SK-N-SH (cell line): ENCODE measurements at regions not wholly inside any gene's neighbourhood (a gene's known extent, or its start where the extent isn't known, plus 50 kb on each side); places are given as distances from the start of the nearest gene placed in this dataset.

Source experiments
- CTCF ChIA-PET: fragments of 300-600, 350-600 bp; formaldehyde crosslinking; extraction: SDS; loops from one replicate; lab custom pipeline; 2021; lab: Yijun Ruan, JAX
- POLR2A ChIA-PET: fragments of 350-600 bp; sonication (Branson Sonifier 250); formaldehyde crosslinking; extraction: SDS; loops from one replicate; lab custom pipeline; 2020; ENCODE audit warnings: antibody characterized with exemption, inconsistent platforms; lab: Yijun Ruan, JAX
- DNase-seq: peaks from one replicate; pipeline ENCODE4 v3.0.0; 2012
- H2AFZ ChIP-seq: fragments of 200-600 bp; sonication (generic); 2 replicates; pipeline ENCODE4 v1.8.1; 2016; ENCODE audit warnings: antibody characterized with exemption, mild to moderate bottlenecking, low read depth
- H3F3A ChIP-seq: fragments of 200-600 bp; sonication (generic); replicated peaks from 2 replicates; pipeline ENCODE3; 2016; ENCODE audit warnings: antibody characterized with exemption, mild to moderate bottlenecking; ENCODE audit not compliant: insufficient read depth
- H3K27ac ChIP-seq, 2 experiments: fragments of 200-500 bp in 1 of 2; fragments of 200-600 bp in 1 of 2; sonication (Bioruptor generic) in 1 of 2; sonication (generic), shearing (Covaris generic) in 1 of 2; 2 replicates each; pipeline versions ENCODE4 v1.5.1 to v1.6.1; 2014 to 2016; ENCODE audit warnings: low read depth in 2 of 2, inconsistent platforms in 1 of 2, low read length in 1 of 2, mild to moderate bottlenecking in 1 of 2, mixed read lengths in 1 of 2
- H3K27me3 ChIP-seq: fragments of 200-600 bp; sonication (generic), shearing (Covaris generic); 2 replicates; pipeline ENCODE4 v1.6.1; 2016; ENCODE audit warnings: mixed run types; ENCODE audit not compliant: insufficient read depth
- H3K36me3 ChIP-seq, 2 experiments: fragments of 200-500 bp in 1 of 2; fragments of 200-600 bp in 1 of 2; sonication (Bioruptor generic) in 1 of 2; sonication (generic) in 1 of 2; replicated peaks in 1 of 2; 2 replicates each; pipeline versions ENCODE3 to v1.5.1; 2014 to 2016; ENCODE audit warnings: low read length in 1 of 2, mild to moderate bottlenecking in 1 of 2; ENCODE audit not compliant: insufficient read depth in 2 of 2, control insufficient read depth in 1 of 2
- H3K4me1 ChIP-seq, 2 experiments: fragments of 200-500 bp in 1 of 2; fragments of 200-600 bp in 1 of 2; sonication (Bioruptor generic) in 1 of 2; sonication (generic), shearing (Covaris generic) in 1 of 2; 2 replicates each; pipeline versions ENCODE4 v1.5.1 to v1.6.1; 2014 to 2016; ENCODE audit warnings: low read depth in 1 of 2, low read length in 1 of 2, mixed run types in 1 of 2; ENCODE audit not compliant: insufficient read depth in 2 of 2, control insufficient read depth in 1 of 2
- H3K4me2 ChIP-seq: fragments of 200-600 bp; sonication (generic), shearing (Covaris generic); 2 replicates; pipeline ENCODE4 v1.6.1; 2017; ENCODE audit warnings: mixed run types
- H3K4me3 ChIP-seq, 2 experiments: fragments of 200-500 bp in 1 of 2; fragments of 200-600 bp in 1 of 2; sonication (Bioruptor generic) in 1 of 2; sonication (generic), shearing (Covaris generic) in 1 of 2; 2 replicates each; pipeline versions ENCODE4 v1.5.1 to v1.8.1; 2014 to 2016; ENCODE audit warnings: low read depth in 2 of 2, inconsistent platforms in 1 of 2, low read length in 1 of 2, mild to moderate bottlenecking in 1 of 2, mixed read lengths in 1 of 2, moderate library complexity in 1 of 2
- H3K79me2 ChIP-seq: fragments of 200-600 bp; sonication (generic); 2 replicates; pipeline ENCODE4 v1.8.1; 2017; ENCODE audit warnings: mild to moderate bottlenecking; ENCODE audit not compliant: insufficient read depth
- H3K9ac ChIP-seq: fragments of 200-600 bp; sonication (generic); 2 replicates; pipeline ENCODE4 v1.6.1; 2017; ENCODE audit warnings: mixed run types
- H3K9me2 ChIP-seq: fragments of 200-600 bp; sonication (generic); 2 replicates; pipeline ENCODE4 v1.6.1; 2017; ENCODE audit warnings: mixed run types
- H3K9me3 ChIP-seq: fragments of 200-600 bp; sonication (generic); 2 replicates; pipeline ENCODE4 v1.6.1; 2017; ENCODE audit warnings: mixed run types, mild to moderate bottlenecking, moderate library complexity
- H4K20me1 ChIP-seq: fragments of 200-600 bp; sonication (generic); 2 replicates; pipeline ENCODE4 v1.6.1; 2017; ENCODE audit warnings: mild to moderate bottlenecking, mixed run types; ENCODE audit not compliant: insufficient read depth
- EZH2phosphoT487 ChIP-seq: fragments of 200-600 bp; sonication (generic); IDR thresholded peaks from 2 replicates; pipeline ENCODE4 v1.6.1; 2017; ENCODE audit warnings: low read depth, mixed run types, mild to moderate bottlenecking, antibody characterized with exemption, moderate library complexity, borderline replicate concordance
- FOXJ3 ChIP-seq: sonication (generic); formaldehyde crosslinking; IDR thresholded peaks from 2 replicates; pipeline ENCODE4 v1.5.1; 2020; ENCODE audit warnings: mild to moderate bottlenecking, missing genetic modification reagents
- GABPA ChIP-seq: IDR thresholded peaks from 2 replicates; pipeline ENCODE4 v1.4.0; 2012; ENCODE audit warnings: low read depth, mild to moderate bottlenecking
- GATA2 ChIP-seq: sonication (generic); formaldehyde crosslinking; IDR thresholded peaks from 2 replicates; pipeline ENCODE4 v1.5.0; 2020; ENCODE audit warnings: mild to moderate bottlenecking, missing genetic modification reagents
- MAX ChIP-seq: IDR thresholded peaks from 2 replicates; pipeline ENCODE4 v1.4.0; 2012; ENCODE audit warnings: low read depth
- MEF2A ChIP-seq: IDR thresholded peaks from 2 replicates; pipeline ENCODE4 v1.4.0; 2012; ENCODE audit warnings: low read depth, borderline replicate concordance
- MXI1 ChIP-seq: IDR thresholded peaks from 2 replicates; pipeline ENCODE4 v1.6.1; 2012; ENCODE audit warnings: mild to moderate bottlenecking, low read depth, low read length, improper control_type of control experiment
- PBX3 ChIP-seq: IDR thresholded peaks from 2 replicates; pipeline ENCODE4; 2012
- POLR2AphosphoS5 ChIP-seq: IDR thresholded peaks from 2 replicates; pipeline ENCODE4 v1.6.1; 2012; ENCODE audit warnings: low read depth, low read length
- RXRA ChIP-seq: IDR thresholded peaks from 2 replicates; pipeline ENCODE4 v1.4.0; 2012; ENCODE audit warnings: low read depth, mild to moderate bottlenecking, borderline replicate concordance
- SIN3A ChIP-seq: IDR thresholded peaks from 2 replicates; pipeline ENCODE4 v1.6.1; 2012; ENCODE audit warnings: low read depth, mild to moderate bottlenecking, low read length, moderate library complexity, borderline replicate concordance
- TEAD4 ChIP-seq: IDR thresholded peaks from 2 replicates; pipeline ENCODE4 v1.4.0; 2012; ENCODE audit warnings: mild to moderate bottlenecking, borderline replicate concordance; ENCODE audit not compliant: insufficient read depth
- WGBS: methylation state at CpG from one replicate; pipeline ENCODE4 v1.1.6; 2017; ENCODE audit warnings: low lambda C conversion rate; 5-methylcytosine and 5-hydroxymethylcytosine counted together
- TF ChIP-seq, protein P1 (sequence below): IDR thresholded peaks from 2 replicates; pipeline ENCODE4 v1.4.0; 2012; ENCODE audit warnings: low read depth, borderline replicate concordance
- TF ChIP-seq, protein P2 (sequence below): fragments of 150-350 bp; IDR thresholded peaks from 2 replicates; pipeline ENCODE4 v1.6.1; 2017; ENCODE audit warnings: antibody characterized with exemption, low read length, low read depth, borderline replicate concordance
- TF ChIP-seq, protein P3 (sequence below): IDR thresholded peaks from 2 replicates; pipeline ENCODE4 v1.4.0; 2012; ENCODE audit warnings: low read depth, borderline replicate concordance

DNA sequence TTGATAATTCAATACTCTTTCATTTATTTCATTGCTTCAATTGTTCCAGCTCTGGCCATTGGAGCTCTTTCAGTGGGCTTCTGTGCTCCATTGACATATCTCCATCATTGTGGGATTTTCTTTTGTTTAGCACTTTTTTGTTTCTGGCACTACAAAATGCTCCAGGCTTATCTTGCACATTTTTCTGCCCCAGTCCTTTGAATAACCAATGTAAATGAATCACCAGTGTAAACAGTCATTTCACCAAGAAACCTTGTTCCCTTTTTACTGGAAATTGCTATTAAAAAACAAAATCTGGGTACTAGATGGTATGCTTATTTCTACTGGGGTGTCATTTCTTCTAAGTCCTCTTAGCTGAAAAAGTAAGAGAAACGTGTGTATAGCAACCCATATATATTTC lies 173.0 kb upstream of the LYPLAL1 start:
- TF ChIP-seq, protein P1, sequence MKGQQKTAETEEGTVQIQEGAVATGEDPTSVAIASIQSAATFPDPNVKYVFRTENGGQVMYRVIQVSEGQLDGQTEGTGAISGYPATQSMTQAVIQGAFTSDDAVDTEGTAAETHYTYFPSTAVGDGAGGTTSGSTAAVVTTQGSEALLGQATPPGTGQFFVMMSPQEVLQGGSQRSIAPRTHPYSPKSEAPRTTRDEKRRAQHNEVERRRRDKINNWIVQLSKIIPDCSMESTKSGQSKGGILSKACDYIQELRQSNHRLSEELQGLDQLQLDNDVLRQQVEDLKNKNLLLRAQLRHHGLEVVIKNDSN: no peak
- TF ChIP-seq, protein P2, sequence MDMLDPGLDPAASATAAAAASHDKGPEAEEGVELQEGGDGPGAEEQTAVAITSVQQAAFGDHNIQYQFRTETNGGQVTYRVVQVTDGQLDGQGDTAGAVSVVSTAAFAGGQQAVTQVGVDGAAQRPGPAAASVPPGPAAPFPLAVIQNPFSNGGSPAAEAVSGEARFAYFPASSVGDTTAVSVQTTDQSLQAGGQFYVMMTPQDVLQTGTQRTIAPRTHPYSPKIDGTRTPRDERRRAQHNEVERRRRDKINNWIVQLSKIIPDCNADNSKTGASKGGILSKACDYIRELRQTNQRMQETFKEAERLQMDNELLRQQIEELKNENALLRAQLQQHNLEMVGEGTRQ: no peak
- no peak for TF ChIP-seq POLR2AphosphoS5
- no peak for TF ChIP-seq PBX3
- Histone ChIP-seq H3K9me2 (no peaks in the 10 kb centered on the region), H3K9me3 (peaks cover 12% of the 10 kb centered on the region; the same call in 1 of the 2 replicates), H2AFZ (no peak overlapping the region), H3K79me2 (no peaks in the 10 kb centered on the region), H3K4me1 (no peaks in the 10 kb centered on the region; a peak in 1 of 4 replicates), H3K27me3 (no peaks in the 10 kb centered on the region), H3F3A (no peaks in the 10 kb centered on the region), H3K4me2 (no peak overlapping the region), H3K4me3 (no peak overlapping the region), H3K9ac (no peak overlapping the region), H3K36me3 (peaks cover 0 to 12% of the 10 kb centered on the region in 2 experiments), H4K20me1 (no peaks in the 10 kb centered on the region), H3K27ac (no peak overlapping the region)
- no peak for DNase-seq
- ChIA-PET POLR2A (no interaction called here), CTCF (interaction anchor here (1.2 kb wide), 1 partner anchor 10 kb away, joined by 3 read pairs; no protein-coding TSS in a partner anchor)
- WGBS: 73% methylated on average over 1 of the region's 1 CpG

DNA sequence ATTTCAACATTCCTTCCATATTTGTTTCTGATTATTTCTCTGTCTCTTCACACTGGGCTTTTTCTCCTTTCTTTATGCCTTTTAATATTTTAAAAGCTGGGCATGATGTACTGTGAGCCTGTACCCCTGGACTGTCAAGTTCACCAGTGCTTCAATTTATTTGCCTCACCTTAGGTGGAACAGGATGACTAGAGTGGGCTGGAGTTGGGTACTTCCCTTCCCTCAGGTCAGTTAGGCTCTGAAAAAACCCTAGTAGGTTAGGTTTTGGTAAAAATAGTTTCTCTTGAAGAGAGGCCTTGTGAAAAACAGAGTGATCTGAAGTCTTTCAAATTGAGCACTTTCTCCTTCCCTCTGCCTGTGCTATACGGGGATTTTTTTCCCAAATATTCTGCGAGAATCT lies 163.0 kb upstream of the LYPLAL1 start:
- no peaks in the 10 kb centered on the region for H3K4me1 ChIP-seq
- H3F3A ChIP-seq: no peaks in the 10 kb centered on the region
- H3K4me2 ChIP-seq: no peak overlapping the region
- CTCF ChIA-PET: no interaction called here
- H3K9ac ChIP-seq: no peak overlapping the region
- H3K27ac ChIP-seq: no peak overlapping the region
- H3K9me3 ChIP-seq: no peaks in the 10 kb centered on the region
- H3K27me3 ChIP-seq: no peaks in the 10 kb centered on the region
- H4K20me1 ChIP-seq: no peaks in the 10 kb centered on the region
- POLR2A ChIA-PET: no interaction called here
- WGBS: 88% methylated on average over 2 of the region's 2 CpGs
- no peaks in the 10 kb centered on the region for H3K79me2 ChIP-seq
- H2AFZ ChIP-seq: no peak overlapping the region
- H3K4me3 ChIP-seq: no peak overlapping the region
- no peak for DNase-seq
- TF ChIP-seq MAX (no peak), MXI1 (no peak), TEAD4 (no peak), MEF2A (no peak), GABPA (no peak), GATA2 (CRISPR knock-in tag) (no peak), POLR2AphosphoS5 (no peak), SIN3A (no peak), EZH2phosphoT487 (no peak), RXRA (no peak), FOXJ3 (no peak)
- TF ChIP-seq, protein P3, sequence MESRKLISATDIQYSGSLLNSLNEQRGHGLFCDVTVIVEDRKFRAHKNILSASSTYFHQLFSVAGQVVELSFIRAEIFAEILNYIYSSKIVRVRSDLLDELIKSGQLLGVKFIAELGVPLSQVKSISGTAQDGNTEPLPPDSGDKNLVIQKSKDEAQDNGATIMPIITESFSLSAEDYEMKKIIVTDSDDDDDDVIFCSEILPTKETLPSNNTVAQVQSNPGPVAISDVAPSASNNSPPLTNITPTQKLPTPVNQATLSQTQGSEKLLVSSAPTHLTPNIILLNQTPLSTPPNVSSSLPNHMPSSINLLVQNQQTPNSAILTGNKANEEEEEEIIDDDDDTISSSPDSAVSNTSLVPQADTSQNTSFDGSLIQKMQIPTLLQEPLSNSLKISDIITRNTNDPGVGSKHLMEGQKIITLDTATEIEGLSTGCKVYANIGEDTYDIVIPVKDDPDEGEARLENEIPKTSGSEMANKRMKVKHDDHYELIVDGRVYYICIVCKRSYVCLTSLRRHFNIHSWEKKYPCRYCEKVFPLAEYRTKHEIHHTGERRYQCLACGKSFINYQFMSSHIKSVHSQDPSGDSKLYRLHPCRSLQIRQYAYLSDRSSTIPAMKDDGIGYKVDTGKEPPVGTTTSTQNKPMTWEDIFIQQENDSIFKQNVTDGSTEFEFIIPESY: no peak
- H3K36me3 ChIP-seq: no peaks in the 10 kb centered on the region
- H3K9me2 ChIP-seq: no peaks in the 10 kb centered on the region
